ENCODE measurements at regions not wholly inside any gene's neighbourhood (a gene's known extent, or its start where the extent isn't known, plus 50 kb on each side); places are given as distances from the start of the nearest gene placed in this dataset.

- TF ChIP-seq FOXA1 (IDR thresholded peaks at IDR 0.05) (no peak), CTBP1 (IDR thresholded peaks at IDR 0.05; ENCODE audit: borderline replicate concordance) (no peak), ZNF384 (IDR thresholded peaks at IDR 0.05) (no peak), SUZ12 (IDR thresholded peaks at IDR 0.05) (no peak), ELF4 (IDR thresholded peaks at IDR 0.05) (no peak), ARNT (IDR thresholded peaks at IDR 0.05) (no peak), LEF1 (IDR thresholded peaks at IDR 0.05; ENCODE audit: borderline replicate concordance) (no peak), BHLHE40 (IDR thresholded peaks at IDR 0.05; ENCODE audit: borderline replicate concordance) (no peak), SP1 (IDR thresholded peaks at IDR 0.05) (no peak), FOXM1 (IDR thresholded peaks at IDR 0.05; ENCODE audit: borderline replicate concordance) (no peak), TARDBP (IDR thresholded peaks at IDR 0.05) (no peak), HDGF (IDR thresholded peaks at IDR 0.05; ENCODE audit: borderline replicate concordance) (no peak), FOXK2 (IDR thresholded peaks at IDR 0.05) (no peak), L3MBTL2 (conservative IDR thresholded peaks at IDR 0.05) (no peak), NFRKB (IDR thresholded peaks at IDR 0.05) (no peak)
- TF ChIP-seq, protein P1, sequence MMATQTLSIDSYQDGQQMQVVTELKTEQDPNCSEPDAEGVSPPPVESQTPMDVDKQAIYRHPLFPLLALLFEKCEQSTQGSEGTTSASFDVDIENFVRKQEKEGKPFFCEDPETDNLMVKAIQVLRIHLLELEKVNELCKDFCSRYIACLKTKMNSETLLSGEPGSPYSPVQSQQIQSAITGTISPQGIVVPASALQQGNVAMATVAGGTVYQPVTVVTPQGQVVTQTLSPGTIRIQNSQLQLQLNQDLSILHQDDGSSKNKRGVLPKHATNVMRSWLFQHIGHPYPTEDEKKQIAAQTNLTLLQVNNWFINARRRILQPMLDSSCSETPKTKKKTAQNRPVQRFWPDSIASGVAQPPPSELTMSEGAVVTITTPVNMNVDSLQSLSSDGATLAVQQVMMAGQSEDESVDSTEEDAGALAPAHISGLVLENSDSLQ (IDR thresholded peaks at IDR 0.05): no peak
- CTCF ChIA-PET: no interaction called here
- POLR2A ChIA-PET: no interaction called here
- no peak for DNase-seq (ENCODE audit: extremely low spot score)
These were observed 903.6 kb downstream of the RPA4 start for GRCh38 chrX:97787311-97787710.

DNA sequence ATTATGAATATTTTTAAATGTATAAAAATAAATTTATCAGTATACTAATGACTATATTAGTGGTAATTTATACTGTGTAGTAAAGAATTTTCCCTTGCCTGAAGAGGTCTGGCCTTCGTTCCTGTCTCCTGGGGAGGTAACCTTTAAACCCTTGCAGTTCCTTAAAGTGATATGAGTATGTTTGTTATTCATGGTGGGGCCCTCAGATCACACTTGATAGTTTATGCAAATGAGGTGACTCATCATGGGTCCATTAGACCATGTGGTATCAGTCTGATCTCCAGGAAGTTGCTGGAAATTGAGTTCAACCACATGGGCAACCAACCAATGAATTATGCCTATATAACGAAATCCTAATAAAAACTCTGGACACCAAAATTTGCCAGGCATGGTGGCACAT is 904.1 kb downstream of the RPA4 start:
- DNase-seq (ENCODE audit: extremely low spot score): no peak
- ChIA-PET POLR2A (no interaction called here), CTCF (no interaction called here)
- TF ChIP-seq ARNT (IDR thresholded peaks at IDR 0.05): no peak
- no peak for TF ChIP-seq ELF4 (IDR thresholded peaks at IDR 0.05)
- TF ChIP-seq SP1 (IDR thresholded peaks at IDR 0.05): no peak

GRCh38 chrX:97790850-97791249 is 907.1 kb downstream of the RPA4 start:
- CTCF ChIA-PET: no interaction called here
- no peak for DNase-seq (ENCODE audit: extremely low spot score)
- TF ChIP-seq CTBP1 (IDR thresholded peaks at IDR 0.05; ENCODE audit: borderline replicate concordance) (no peak), FOXA1 (IDR thresholded peaks at IDR 0.05) (no peak), TARDBP (IDR thresholded peaks at IDR 0.05) (no peak), SP1 (IDR thresholded peaks at IDR 0.05) (no peak), BHLHE40 (IDR thresholded peaks at IDR 0.05; ENCODE audit: borderline replicate concordance) (no peak), FOXM1 (IDR thresholded peaks at IDR 0.05; ENCODE audit: borderline replicate concordance) (no peak), ARNT (IDR thresholded peaks at IDR 0.05) (no peak), NFRKB (IDR thresholded peaks at IDR 0.05) (no peak), LEF1 (IDR thresholded peaks at IDR 0.05; ENCODE audit: borderline replicate concordance) (no peak), SUZ12 (IDR thresholded peaks at IDR 0.05) (no peak), L3MBTL2 (conservative IDR thresholded peaks at IDR 0.05) (no peak), ELF4 (IDR thresholded peaks at IDR 0.05) (no peak)
- POLR2A ChIA-PET: no interaction called here

GRCh38 chrX:97797076-97797475 is 913.4 kb downstream of the RPA4 start:
- POLR2A ChIA-PET: no interaction called here
- DNase-seq (ENCODE audit: extremely low spot score): no peak
- TF ChIP-seq CTBP1 (IDR thresholded peaks at IDR 0.05; ENCODE audit: borderline replicate concordance) (no peak), ARNT (IDR thresholded peaks at IDR 0.05) (no peak), SUZ12 (IDR thresholded peaks at IDR 0.05) (no peak), NFRKB (IDR thresholded peaks at IDR 0.05) (no peak), FOXM1 (IDR thresholded peaks at IDR 0.05; ENCODE audit: borderline replicate concordance) (no peak), LEF1 (IDR thresholded peaks at IDR 0.05; ENCODE audit: borderline replicate concordance) (no peak), SP1 (IDR thresholded peaks at IDR 0.05) (no peak), ZNF384 (IDR thresholded peaks at IDR 0.05) (no peak), ELF4 (IDR thresholded peaks at IDR 0.05) (no peak), TARDBP (IDR thresholded peaks at IDR 0.05) (no peak), HDGF (IDR thresholded peaks at IDR 0.05; ENCODE audit: borderline replicate concordance) (no peak), FOXA1 (IDR thresholded peaks at IDR 0.05) (no peak), BHLHE40 (IDR thresholded peaks at IDR 0.05; ENCODE audit: borderline replicate concordance) (no peak), FOXK2 (IDR thresholded peaks at IDR 0.05) (no peak)
- CTCF ChIA-PET: no interaction called here

DNA sequence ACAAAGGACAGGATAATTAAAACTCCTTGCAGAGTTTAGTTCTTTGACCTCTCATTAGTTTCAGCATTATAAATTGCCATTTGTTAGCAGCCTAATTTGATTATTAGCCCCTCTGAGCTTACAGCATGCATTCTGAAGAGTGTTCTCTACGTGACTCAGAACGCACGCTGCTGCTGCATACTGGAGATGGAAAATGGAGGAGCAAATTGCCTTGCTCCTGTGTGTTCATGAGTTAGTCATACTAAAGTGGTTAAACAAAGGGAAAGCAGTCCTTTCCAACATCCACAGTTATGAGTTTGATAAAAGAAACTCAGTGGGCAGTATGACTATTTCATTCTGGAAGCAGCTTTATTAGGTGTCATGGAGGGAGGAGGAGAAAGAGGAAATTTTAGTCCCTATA is 922.5 kb downstream of the RPA4 start:
- no peak for DNase-seq (ENCODE audit: extremely low spot score)
- ChIA-PET POLR2A (no interaction called here), CTCF (no interaction called here)
- no peak for TF ChIP-seq LEF1 (IDR thresholded peaks at IDR 0.05; ENCODE audit: borderline replicate concordance)
- no peak for TF ChIP-seq ARNT (IDR thresholded peaks at IDR 0.05)
- TF ChIP-seq CTBP1 (IDR thresholded peaks at IDR 0.05; ENCODE audit: borderline replicate concordance): no peak
- no peak for TF ChIP-seq SUZ12 (IDR thresholded peaks at IDR 0.05)
- TF ChIP-seq, protein P1 (IDR thresholded peaks at IDR 0.05): no peak
- no peak for TF ChIP-seq FOXA1 (IDR thresholded peaks at IDR 0.05)
- TF ChIP-seq NFRKB (IDR thresholded peaks at IDR 0.05): no peak
- TF ChIP-seq FOXM1 (IDR thresholded peaks at IDR 0.05; ENCODE audit: borderline replicate concordance): no peak
- TF ChIP-seq TARDBP (IDR thresholded peaks at IDR 0.05): no peak
- no peak for TF ChIP-seq HDGF (IDR thresholded peaks at IDR 0.05; ENCODE audit: borderline replicate concordance)
- TF ChIP-seq SP1 (IDR thresholded peaks at IDR 0.05): no peak
- TF ChIP-seq BHLHE40 (IDR thresholded peaks at IDR 0.05; ENCODE audit: borderline replicate concordance): no peak
- no peak for TF ChIP-seq ELF4 (IDR thresholded peaks at IDR 0.05)
- TF ChIP-seq ZNF384 (IDR thresholded peaks at IDR 0.05): no peak

GRCh38 chrX:97806946-97807345 is 923.2 kb downstream of the RPA4 start:
- TF ChIP-seq SUZ12 (IDR thresholded peaks at IDR 0.05) (no peak), TARDBP (IDR thresholded peaks at IDR 0.05) (no peak), ARNT (IDR thresholded peaks at IDR 0.05) (no peak), L3MBTL2 (conservative IDR thresholded peaks at IDR 0.05) (no peak), NFRKB (IDR thresholded peaks at IDR 0.05) (no peak), FOXA1 (IDR thresholded peaks at IDR 0.05) (no peak), SP1 (IDR thresholded peaks at IDR 0.05) (no peak), CTBP1 (IDR thresholded peaks at IDR 0.05; ENCODE audit: borderline replicate concordance) (no peak), FOXK2 (IDR thresholded peaks at IDR 0.05) (no peak), FOXM1 (IDR thresholded peaks at IDR 0.05; ENCODE audit: borderline replicate concordance) (no peak), ELF4 (IDR thresholded peaks at IDR 0.05) (no peak), ZNF384 (IDR thresholded peaks at IDR 0.05) (no peak), HDGF (IDR thresholded peaks at IDR 0.05; ENCODE audit: borderline replicate concordance) (no peak), LEF1 (IDR thresholded peaks at IDR 0.05; ENCODE audit: borderline replicate concordance) (no peak), BHLHE40 (IDR thresholded peaks at IDR 0.05; ENCODE audit: borderline replicate concordance) (no peak)
- TF ChIP-seq, protein P1 (IDR thresholded peaks at IDR 0.05): no peak
- ChIA-PET POLR2A (no interaction called here), CTCF (no interaction called here)
- no peak for DNase-seq (ENCODE audit: extremely low spot score)
